IMR-90 (cell line): ENCODE measurements at regions not wholly inside any gene's neighbourhood (a gene's known extent, or its start where the extent isn't known, plus 50 kb on each side); places are given as distances from the start of the nearest gene placed in this dataset.

ENCODE experiments used
- ATAC-seq: fragments of 200-7000 bp; cut with Tn5 transposase; 2 replicates; pipeline ENCODE4 v1.9.1; 2020; ENCODE audit warnings: low read depth, mild to moderate bottlenecking, moderate library complexity
- BruUV-seq: library from RNA; stranded (reverse); fragments of 400-500 nt; replicated peaks from 2 replicates; lab custom pipeline; 2021; lab: Mats Ljungman, UMichigan
- CTCF ChIA-PET: fragments of 300-600 bp; formaldehyde crosslinking; extraction: SDS; loops from one replicate; lab custom pipeline; 2021; ENCODE audit warnings: antibody characterized with exemption; lab: Yijun Ruan, JAX
- POLR2A ChIA-PET: fragments of 300-600 bp; sonication (Branson Sonifier 250); formaldehyde crosslinking; loops from one replicate; lab custom pipeline; 2022; ENCODE audit warnings: antibody characterized with exemption; ENCODE audit not compliant: unreplicated experiment; lab: Charles Lee
- DNase-seq: peaks from one replicate; pipeline ENCODE4 v3.0.0; 2013
- H2AFZ ChIP-seq: replicated peaks from 2 replicates; pipeline ENCODE3; 2013; ENCODE audit warnings: low read length, mild to moderate bottlenecking; ENCODE audit not compliant: poor library complexity
- H2AK5ac ChIP-seq: 2 replicates; pipeline ENCODE4 v1.6.1; 2013; ENCODE audit warnings: low read depth, low read length, inconsistent platforms
- H2AK9ac ChIP-seq: replicated peaks from 2 replicates; pipeline ENCODE3; 2013; ENCODE audit warnings: mild to moderate bottlenecking, low read depth, low read length, moderate library complexity; ENCODE audit not compliant: poor library complexity
- H2BK120ac ChIP-seq: 2 replicates; pipeline ENCODE4 v1.6.1; 2013; ENCODE audit warnings: low read depth, low read length, inconsistent platforms
- H2BK15ac ChIP-seq: 3 replicates; pipeline ENCODE4 v1.6.1; 2013; ENCODE audit warnings: low read depth, low read length, inconsistent platforms
- H2BK20ac ChIP-seq: 2 replicates; pipeline ENCODE4 v1.6.1; 2013; ENCODE audit warnings: low read depth, mild to moderate bottlenecking, inconsistent platforms, low read length, moderate library complexity
- H2BK5ac ChIP-seq: 2 replicates; pipeline ENCODE4 v1.6.1; 2013; ENCODE audit warnings: mild to moderate bottlenecking, low read depth, low read length, inconsistent platforms; ENCODE audit not compliant: poor library complexity, severe bottlenecking
- H3K14ac ChIP-seq: replicated peaks from 2 replicates; pipeline ENCODE4 v1.6.1; 2013; ENCODE audit warnings: low read depth, low read length, inconsistent platforms
- H3K18ac ChIP-seq: 2 replicates; pipeline ENCODE4 v1.6.1; 2013; ENCODE audit warnings: low read depth, low read length, control low read depth
- H3K23ac ChIP-seq: 2 replicates; pipeline ENCODE4 v1.6.1; 2013; ENCODE audit warnings: low read depth, low read length, inconsistent platforms
- H3K27ac ChIP-seq: 2 replicates; pipeline ENCODE4 v1.5.1; 2013; ENCODE audit warnings: mild to moderate bottlenecking, control low read depth, low read length; ENCODE audit not compliant: insufficient read depth
- H3K27me3 ChIP-seq: 2 replicates; pipeline ENCODE4 v1.6.1; 2013; ENCODE audit warnings: low read length; ENCODE audit not compliant: control insufficient read depth, insufficient read depth
- H3K36me3 ChIP-seq: 2 replicates; pipeline ENCODE4 v1.6.1; 2013; ENCODE audit warnings: low read length, mixed read lengths; ENCODE audit not compliant: control insufficient read depth, insufficient read depth
- H3K4ac ChIP-seq: 2 replicates; pipeline ENCODE4 v1.6.1; 2013; ENCODE audit warnings: low read depth, low read length, inconsistent platforms
- H3K4me1 ChIP-seq: 2 replicates; pipeline ENCODE4 v1.6.1; 2013; ENCODE audit warnings: low read length, mixed read lengths; ENCODE audit not compliant: control insufficient read depth, insufficient read depth
- H3K4me2 ChIP-seq: 2 replicates; pipeline ENCODE4 v1.6.1; 2013; ENCODE audit warnings: low read depth, mild to moderate bottlenecking, control low read depth, low read length, moderate library complexity
- H3K4me3 ChIP-seq: 2 replicates; pipeline ENCODE4 v1.5.1; 2013; ENCODE audit warnings: low read depth, mild to moderate bottlenecking, control low read depth, low read length, moderate library complexity; ENCODE audit not compliant: insufficient read depth
- H3K56ac ChIP-seq: 2 replicates; pipeline ENCODE4 v1.6.1; 2013; ENCODE audit warnings: low read length, inconsistent platforms; ENCODE audit not compliant: insufficient read depth; ENCODE audit errors: extremely low read depth
- H3K79me1 ChIP-seq, 2 experiments: 2 replicates each; pipeline ENCODE4 v1.6.1; 2013; ENCODE audit warnings: low read length in 2 of 2, inconsistent platforms in 1 of 2, low read depth in 1 of 2
- H3K9ac ChIP-seq: 2 replicates; pipeline ENCODE4 v1.6.1; 2013; ENCODE audit warnings: low read depth, low read length, control low read depth
- H3K9me1 ChIP-seq: 2 replicates; pipeline ENCODE4 v1.6.1; 2013; ENCODE audit warnings: low read length, inconsistent platforms; ENCODE audit not compliant: insufficient read depth
- H3K9me3 ChIP-seq: 2 replicates; pipeline ENCODE4 v1.6.1; 2013; ENCODE audit warnings: low read length; ENCODE audit not compliant: control insufficient read depth, insufficient read depth
- H4K20me1 ChIP-seq: 2 replicates; pipeline ENCODE4 v1.6.1; 2013; ENCODE audit warnings: low read length, inconsistent platforms; ENCODE audit not compliant: insufficient read depth
- H4K5ac ChIP-seq: 2 replicates; pipeline ENCODE4 v1.6.1; 2013; ENCODE audit warnings: mild to moderate bottlenecking, low read depth, low read length, control low read depth
- H4K8ac ChIP-seq, 2 experiments: 2 replicates each; pipeline ENCODE4 v1.6.1; 2013; ENCODE audit warnings: low read depth in 2 of 2, low read length in 2 of 2, control low read depth in 1 of 2, inconsistent platforms in 1 of 2
- H4K91ac ChIP-seq: 2 replicates; pipeline ENCODE4 v1.6.1; 2013; ENCODE audit warnings: low read depth, low read length, inconsistent platforms; ENCODE audit not compliant: insufficient read depth
- BHLHE40 ChIP-seq: fragments of 150-350 bp; IDR thresholded peaks from 2 replicates; pipeline ENCODE4 v1.6.1; 2016; ENCODE audit warnings: mild to moderate bottlenecking, low read depth, low read length
- dilution Hi-C: fragments of 300-500 bp; cut with HindIII; formaldehyde crosslinking; loops from one replicate; pipeline ENCODE4 v1.14.3; 2018; ENCODE audit warnings: low sequenced_read_pairs; ENCODE audit not compliant: unreplicated experiment
- in situ Hi-C: fragments of 300-500 bp; cut with MboI; formaldehyde crosslinking; loops from 3 replicates; pipeline ENCODE4 v1.14.3; 2019; ENCODE audit warnings: low sequenced_read_pairs, inconsistent platforms, mixed read lengths
- intact Hi-C: fragments of 100-400 bp; cut with micrococcal nuclease; formaldehyde crosslinking; loops from 2 replicates; pipeline ENCODE4 v1.10.0; 2022
- TF ChIP-seq, protein P1 (sequence below): fragments of 150-350 bp; IDR thresholded peaks from 2 replicates; pipeline ENCODE4 v1.6.1; 2017; ENCODE audit warnings: mild to moderate bottlenecking, antibody characterized with exemption, low read length, low read depth

DNA sequence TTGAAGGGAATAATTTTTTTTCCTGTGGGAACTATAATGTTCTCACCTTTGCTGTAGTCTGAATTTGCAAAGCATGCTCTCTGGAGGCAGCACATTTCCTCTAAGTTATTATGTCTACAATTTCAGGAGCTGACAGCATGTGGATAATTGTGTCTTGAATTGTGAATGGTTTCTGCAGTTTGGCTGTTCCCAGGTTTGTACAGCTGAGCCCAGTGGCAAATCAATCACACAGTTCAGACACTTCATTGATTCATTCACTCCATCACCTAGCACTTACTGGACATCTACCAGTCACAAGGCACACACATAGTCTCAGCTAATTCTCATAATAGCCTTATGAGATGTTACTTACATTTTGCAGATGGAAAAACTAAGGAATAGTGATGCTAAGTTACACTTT, 219.0 kb upstream of the ROPN1 start:
- H3K79me1 ChIP-seq: no peaks in the 10 kb centered on the region
- no peak overlapping the region for H2AFZ ChIP-seq
- POLR2A ChIA-PET: no interaction called here
- H3K27ac ChIP-seq: no peak overlapping the region
- intact Hi-C loops (no loop called here), in situ Hi-C loops (no loop called here), dilution Hi-C loops (no loop called here)
- H3K18ac ChIP-seq: no peak overlapping the region
- no peak for TF ChIP-seq BHLHE40
- TF ChIP-seq, protein P1, sequence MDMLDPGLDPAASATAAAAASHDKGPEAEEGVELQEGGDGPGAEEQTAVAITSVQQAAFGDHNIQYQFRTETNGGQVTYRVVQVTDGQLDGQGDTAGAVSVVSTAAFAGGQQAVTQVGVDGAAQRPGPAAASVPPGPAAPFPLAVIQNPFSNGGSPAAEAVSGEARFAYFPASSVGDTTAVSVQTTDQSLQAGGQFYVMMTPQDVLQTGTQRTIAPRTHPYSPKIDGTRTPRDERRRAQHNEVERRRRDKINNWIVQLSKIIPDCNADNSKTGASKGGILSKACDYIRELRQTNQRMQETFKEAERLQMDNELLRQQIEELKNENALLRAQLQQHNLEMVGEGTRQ: no peak
- H2BK15ac ChIP-seq: no peak overlapping the region
- H2AK9ac ChIP-seq: no peak overlapping the region
- no peak overlapping the region for H4K5ac ChIP-seq
- no peak overlapping the region for H3K56ac ChIP-seq
- no peak for ATAC-seq
- DNase-seq: no peak
- H2BK20ac ChIP-seq: no peak overlapping the region
- no peaks in the 10 kb centered on the region for H3K9me3 ChIP-seq
- H3K4me2 ChIP-seq: no peak overlapping the region
- H2BK5ac ChIP-seq: no peak overlapping the region
- CTCF ChIA-PET: no interaction called here
- H2BK120ac ChIP-seq: no peak overlapping the region
- H4K91ac ChIP-seq: no peak overlapping the region
- no peak overlapping the region for H3K9ac ChIP-seq
- 0 out of 2 replicates have a peak, but pooled peaks cover 5% of the 10 kb centered on the region for H3K9me1 ChIP-seq
- no peak overlapping the region for H2AK5ac ChIP-seq
- no peak overlapping the region for H4K8ac ChIP-seq
- no peak overlapping the region for H3K4ac ChIP-seq
- no peak overlapping the region for H3K23ac ChIP-seq
- H3K27me3 ChIP-seq: peaks cover 10% of the 10 kb centered on the region
- H3K4me1 ChIP-seq: no peaks in the 10 kb centered on the region
- H4K20me1 ChIP-seq: no peaks in the 10 kb centered on the region; the same call in 1 of the 2 replicates
- BruUV-seq: no TSS peak
- no peaks in the 10 kb centered on the region for H3K36me3 ChIP-seq
- no peak overlapping the region for H3K14ac ChIP-seq
- no peak overlapping the region for H3K4me3 ChIP-seq
